SK-N-SH (cell line): ENCODE measurements at regions not wholly inside any gene's neighbourhood (a gene's known extent, or its start where the extent isn't known, plus 50 kb on each side); places are given as distances from the start of the nearest gene placed in this dataset.

Experiments used
- CTCF ChIA-PET: fragments of 300-600, 350-600 bp; formaldehyde crosslinking; extraction: SDS; loops from one replicate; lab custom pipeline; 2021; lab: Yijun Ruan, JAX
- POLR2A ChIA-PET: fragments of 350-600 bp; sonication (Branson Sonifier 250); formaldehyde crosslinking; extraction: SDS; loops from one replicate; lab custom pipeline; 2020; ENCODE audit warnings: antibody characterized with exemption, inconsistent platforms; lab: Yijun Ruan, JAX
- DNase-seq: peaks from one replicate; pipeline ENCODE4 v3.0.0; 2012
- H2AFZ ChIP-seq: fragments of 200-600 bp; sonication (generic); 2 replicates; pipeline ENCODE4 v1.8.1; 2016; ENCODE audit warnings: antibody characterized with exemption, mild to moderate bottlenecking, low read depth
- H3F3A ChIP-seq: fragments of 200-600 bp; sonication (generic); replicated peaks from 2 replicates; pipeline ENCODE3; 2016; ENCODE audit warnings: antibody characterized with exemption, mild to moderate bottlenecking; ENCODE audit not compliant: insufficient read depth
- H3K27ac ChIP-seq, 2 experiments: fragments of 200-500 bp in 1 of 2; fragments of 200-600 bp in 1 of 2; sonication (Bioruptor generic) in 1 of 2; sonication (generic), shearing (Covaris generic) in 1 of 2; 2 replicates each; pipeline versions ENCODE4 v1.5.1 to v1.6.1; 2014 to 2016; ENCODE audit warnings: low read depth in 2 of 2, inconsistent platforms in 1 of 2, low read length in 1 of 2, mild to moderate bottlenecking in 1 of 2, mixed read lengths in 1 of 2
- H3K27me3 ChIP-seq: fragments of 200-600 bp; sonication (generic), shearing (Covaris generic); 2 replicates; pipeline ENCODE4 v1.6.1; 2016; ENCODE audit warnings: mixed run types; ENCODE audit not compliant: insufficient read depth
- H3K36me3 ChIP-seq, 2 experiments: fragments of 200-500 bp in 1 of 2; fragments of 200-600 bp in 1 of 2; sonication (Bioruptor generic) in 1 of 2; sonication (generic) in 1 of 2; replicated peaks in 1 of 2; 2 replicates each; pipeline versions ENCODE3 to v1.5.1; 2014 to 2016; ENCODE audit warnings: low read length in 1 of 2, mild to moderate bottlenecking in 1 of 2; ENCODE audit not compliant: insufficient read depth in 2 of 2, control insufficient read depth in 1 of 2
- H3K4me1 ChIP-seq, 2 experiments: fragments of 200-500 bp in 1 of 2; fragments of 200-600 bp in 1 of 2; sonication (Bioruptor generic) in 1 of 2; sonication (generic), shearing (Covaris generic) in 1 of 2; 2 replicates each; pipeline versions ENCODE4 v1.5.1 to v1.6.1; 2014 to 2016; ENCODE audit warnings: low read depth in 1 of 2, low read length in 1 of 2, mixed run types in 1 of 2; ENCODE audit not compliant: insufficient read depth in 2 of 2, control insufficient read depth in 1 of 2
- H3K4me2 ChIP-seq: fragments of 200-600 bp; sonication (generic), shearing (Covaris generic); 2 replicates; pipeline ENCODE4 v1.6.1; 2017; ENCODE audit warnings: mixed run types
- H3K4me3 ChIP-seq, 2 experiments: fragments of 200-500 bp in 1 of 2; fragments of 200-600 bp in 1 of 2; sonication (Bioruptor generic) in 1 of 2; sonication (generic), shearing (Covaris generic) in 1 of 2; 2 replicates each; pipeline versions ENCODE4 v1.5.1 to v1.8.1; 2014 to 2016; ENCODE audit warnings: low read depth in 2 of 2, inconsistent platforms in 1 of 2, low read length in 1 of 2, mild to moderate bottlenecking in 1 of 2, mixed read lengths in 1 of 2, moderate library complexity in 1 of 2
- H3K79me2 ChIP-seq: fragments of 200-600 bp; sonication (generic); 2 replicates; pipeline ENCODE4 v1.8.1; 2017; ENCODE audit warnings: mild to moderate bottlenecking; ENCODE audit not compliant: insufficient read depth
- H3K9ac ChIP-seq: fragments of 200-600 bp; sonication (generic); 2 replicates; pipeline ENCODE4 v1.6.1; 2017; ENCODE audit warnings: mixed run types
- H3K9me2 ChIP-seq: fragments of 200-600 bp; sonication (generic); 2 replicates; pipeline ENCODE4 v1.6.1; 2017; ENCODE audit warnings: mixed run types
- H3K9me3 ChIP-seq: fragments of 200-600 bp; sonication (generic); 2 replicates; pipeline ENCODE4 v1.6.1; 2017; ENCODE audit warnings: mixed run types, mild to moderate bottlenecking, moderate library complexity
- H4K20me1 ChIP-seq: fragments of 200-600 bp; sonication (generic); 2 replicates; pipeline ENCODE4 v1.6.1; 2017; ENCODE audit warnings: mild to moderate bottlenecking, mixed run types; ENCODE audit not compliant: insufficient read depth
- CHD2 ChIP-seq: fragments of 150-350 bp; IDR thresholded peaks from 2 replicates; pipeline ENCODE4 v1.6.1; 2018; ENCODE audit warnings: low read length; ENCODE audit not compliant: partially characterized antibody
- EP300 ChIP-seq, 2 experiments: IDR thresholded peaks; 2 replicates each; pipeline versions ENCODE4 v1.4.0 to v1.6.1; 2012; ENCODE audit warnings: borderline replicate concordance in 1 of 2, low read depth in 1 of 2, low read length in 1 of 2
- MEF2A ChIP-seq: IDR thresholded peaks from 2 replicates; pipeline ENCODE4 v1.4.0; 2012; ENCODE audit warnings: low read depth, borderline replicate concordance
- NFIC ChIP-seq: IDR thresholded peaks from 2 replicates; pipeline ENCODE4 v1.4.0; 2012; ENCODE audit warnings: borderline replicate concordance
- RCOR1 ChIP-seq: fragments of 150-350 bp; IDR thresholded peaks from 2 replicates; pipeline ENCODE4 v1.6.1; 2017; ENCODE audit warnings: antibody characterized with exemption, low read length
- RFX5 ChIP-seq: IDR thresholded peaks from 2 replicates; pipeline ENCODE4 v1.6.1; 2012; ENCODE audit warnings: mild to moderate bottlenecking, improper control_type of control experiment, low read length
- TAF1 ChIP-seq: IDR thresholded peaks from 2 replicates; pipeline ENCODE4 v1.6.1; 2012; ENCODE audit warnings: low read depth, mild to moderate bottlenecking, low read length, moderate library complexity, borderline replicate concordance
- TCF12 ChIP-seq: IDR thresholded peaks from 2 replicates; pipeline ENCODE4 v1.4.0; 2012
- WGBS: methylation state at CpG from one replicate; pipeline ENCODE4 v1.1.6; 2017; ENCODE audit warnings: low lambda C conversion rate; 5-methylcytosine and 5-hydroxymethylcytosine counted together
- TF ChIP-seq, protein P1 (sequence below): IDR thresholded peaks from 2 replicates; pipeline ENCODE4 v1.4.0; 2012; ENCODE audit warnings: low read depth, borderline replicate concordance
- TF ChIP-seq, protein P2 (sequence below): IDR thresholded peaks from 2 replicates; pipeline ENCODE4; 2012

- Histone ChIP-seq H3K27me3 (no peaks in the 10 kb centered on the region), H3K9me2 (no peaks in the 10 kb centered on the region), H3K9me3 (no peaks in the 10 kb centered on the region), H3F3A (no peaks in the 10 kb centered on the region), H3K4me2 (no peak overlapping the region), H3K4me3 (no peak overlapping the region), H3K79me2 (no peaks in the 10 kb centered on the region), H3K27ac (no peak overlapping the region), H3K9ac (no peak overlapping the region), H4K20me1 (no peaks in the 10 kb centered on the region), H2AFZ (no peak overlapping the region), H3K36me3 (no peaks in the 10 kb centered on the region), H3K4me1 (peaks cover 0 to 23% of the 10 kb centered on the region in 2 experiments; a peak in 1 of 4 replicates)
- CTCF ChIA-PET: no interaction called here
- WGBS: 90% methylated on average over 17 of the region's 19 CpGs
- TF ChIP-seq TAF1: no peak
- TF ChIP-seq RCOR1: no peak
- TF ChIP-seq, protein P1, sequence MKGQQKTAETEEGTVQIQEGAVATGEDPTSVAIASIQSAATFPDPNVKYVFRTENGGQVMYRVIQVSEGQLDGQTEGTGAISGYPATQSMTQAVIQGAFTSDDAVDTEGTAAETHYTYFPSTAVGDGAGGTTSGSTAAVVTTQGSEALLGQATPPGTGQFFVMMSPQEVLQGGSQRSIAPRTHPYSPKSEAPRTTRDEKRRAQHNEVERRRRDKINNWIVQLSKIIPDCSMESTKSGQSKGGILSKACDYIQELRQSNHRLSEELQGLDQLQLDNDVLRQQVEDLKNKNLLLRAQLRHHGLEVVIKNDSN: no peak
- no peak for TF ChIP-seq NFIC
- no peak for DNase-seq
- POLR2A ChIA-PET: no interaction called here
Measured at GRCh38 chr5:138661291-138661960, 86.2 kb upstream of the HSPA9 start.

DNA sequence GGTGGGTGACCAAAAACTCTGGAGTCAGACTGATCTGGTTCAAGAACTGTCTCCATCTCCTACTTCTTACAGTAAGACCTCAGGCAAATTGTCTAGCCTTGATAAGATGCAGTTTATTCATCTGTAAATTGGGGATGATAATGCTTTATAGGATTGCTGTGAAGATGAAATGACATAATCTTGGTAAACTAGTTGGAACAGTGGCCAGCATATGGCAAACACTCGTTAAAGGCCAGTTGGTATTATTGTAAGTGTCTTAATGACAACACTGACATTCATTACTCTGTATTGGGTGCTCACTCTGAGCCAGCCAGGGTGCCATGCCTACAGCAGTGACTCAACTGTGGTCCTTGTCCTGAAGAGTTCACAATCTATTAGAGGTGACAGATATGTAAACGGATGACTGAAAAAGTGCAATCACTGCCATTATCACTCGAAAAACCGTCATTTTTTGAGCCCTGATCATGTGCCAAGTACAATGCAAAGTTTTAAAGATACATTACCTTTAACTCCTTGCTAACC is 84.9 kb upstream of the HSPA9 start:
- POLR2A ChIA-PET: no interaction called here
- no peaks in the 10 kb centered on the region for H4K20me1 ChIP-seq
- WGBS: 33% methylated on average over 4 of the region's 4 CpGs

More for the DNA sequence above, 84.9 kb upstream of the HSPA9 start:
- H3K9me2 ChIP-seq: no peaks in the 10 kb centered on the region
- no peaks in the 10 kb centered on the region for H3F3A ChIP-seq
- CTCF ChIA-PET: interaction anchor here (0.6 to 1.2 kb wide), 2 partner anchors 12 to 49 kb away, joined by 3 read pairs; no protein-coding TSS in a partner anchor
- H3K4me1 ChIP-seq: peaks cover 0 to 23% of the 10 kb centered on the region in 2 experiments; a peak in 1 of 4 replicates
- no peak overlapping the region for H2AFZ ChIP-seq
- no peaks in the 10 kb centered on the region for H3K36me3 ChIP-seq
- no peak overlapping the region for H3K4me2 ChIP-seq
- TF ChIP-seq RFX5 (no peak), MEF2A (no peak), CHD2 (no peak), EP300 (IDR thresholded peaks at IDR 0.05; ENCODE audit: borderline replicate concordance in 1 of 2, low read depth in 1 of 2, low read length in 1 of 2) (no peak), RCOR1 (no peak), TCF12 (no peak)
- TF ChIP-seq, protein P2, sequence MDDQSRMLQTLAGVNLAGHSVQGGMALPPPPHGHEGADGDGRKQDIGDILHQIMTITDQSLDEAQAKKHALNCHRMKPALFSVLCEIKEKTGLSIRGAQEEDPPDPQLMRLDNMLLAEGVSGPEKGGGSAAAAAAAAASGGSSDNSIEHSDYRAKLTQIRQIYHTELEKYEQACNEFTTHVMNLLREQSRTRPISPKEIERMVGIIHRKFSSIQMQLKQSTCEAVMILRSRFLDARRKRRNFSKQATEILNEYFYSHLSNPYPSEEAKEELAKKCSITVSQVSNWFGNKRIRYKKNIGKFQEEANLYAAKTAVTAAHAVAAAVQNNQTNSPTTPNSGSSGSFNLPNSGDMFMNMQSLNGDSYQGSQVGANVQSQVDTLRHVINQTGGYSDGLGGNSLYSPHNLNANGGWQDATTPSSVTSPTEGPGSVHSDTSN: no peak
- TF ChIP-seq, protein P1: no peak
- H3K27me3 ChIP-seq: no peaks in the 10 kb centered on the region
- H3K9me3 ChIP-seq: no peaks in the 10 kb centered on the region
- H3K4me3 ChIP-seq: no peak overlapping the region
- no peak overlapping the region for H3K27ac ChIP-seq
- DNase-seq: no peak
- H3K79me2 ChIP-seq: no peaks in the 10 kb centered on the region
- no peak overlapping the region for H3K9ac ChIP-seq
